GM18511 (cell line): ENCODE measurements at regions not wholly inside any gene's neighbourhood (a gene's known extent, or its start where the extent isn't known, plus 50 kb on each side); places are given as distances from the start of the nearest gene placed in this dataset.
"Not testable (repeated sequence)": the region's sequence is repeated elsewhere in the genome, so short reads cannot be mapped to it uniquely, and the experiment has no call there.

ENCODE experiments used
- ATAC-seq: cut with Tn5 transposase; IDR thresholded peaks from one replicate; pipeline ENCODE4 v1.9.1; 2021; ENCODE audit warnings: mild to moderate bottlenecking, moderate library complexity; ENCODE audit not compliant: unreplicated experiment

GRCh38 chr3:40745381-40746106 lies 220.8 kb downstream of the ZNF621 start:
- ATAC-seq = no peak

DNA sequence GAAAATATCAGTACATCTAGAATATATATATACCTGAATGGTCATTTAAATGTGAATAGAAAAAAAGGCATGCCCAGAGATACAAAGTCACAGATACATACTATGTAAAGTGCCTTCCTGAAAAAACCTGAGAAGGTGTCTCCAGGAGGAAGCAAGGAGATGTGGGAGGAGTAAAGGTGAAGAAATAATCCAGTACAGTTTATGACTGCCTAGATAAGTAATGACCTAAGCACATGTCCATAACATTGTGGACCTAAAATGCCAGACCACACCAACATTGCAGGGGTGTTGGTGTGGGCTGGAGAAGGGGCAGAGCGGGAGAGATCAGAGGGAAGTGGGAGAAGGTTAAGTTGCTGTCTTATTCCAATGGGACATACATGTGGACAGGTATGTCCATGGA lies 226.9 kb downstream of the ZNF621 start:
- ATAC-seq = no peak

DNA sequence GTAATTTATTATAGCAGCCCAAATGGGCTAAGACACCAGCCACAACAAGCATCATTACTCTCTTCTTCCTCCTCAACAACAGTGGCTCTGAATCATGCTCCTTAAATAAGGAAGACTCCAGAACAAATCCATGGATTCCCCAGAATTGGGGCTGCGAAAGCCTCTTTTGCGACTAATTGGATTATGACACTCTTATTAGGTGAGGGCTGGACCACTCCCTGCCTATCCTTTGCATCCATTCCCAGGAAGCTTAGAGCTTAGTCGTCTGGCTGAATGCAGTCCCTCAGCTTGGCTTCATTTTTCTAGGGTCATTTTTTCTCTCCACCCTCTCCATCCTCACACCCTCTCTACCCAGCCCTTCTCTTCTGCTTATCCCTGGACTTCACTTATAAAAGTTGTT lies 227.7 kb downstream of the ZNF621 start:
- ATAC-seq = no peak

DNA sequence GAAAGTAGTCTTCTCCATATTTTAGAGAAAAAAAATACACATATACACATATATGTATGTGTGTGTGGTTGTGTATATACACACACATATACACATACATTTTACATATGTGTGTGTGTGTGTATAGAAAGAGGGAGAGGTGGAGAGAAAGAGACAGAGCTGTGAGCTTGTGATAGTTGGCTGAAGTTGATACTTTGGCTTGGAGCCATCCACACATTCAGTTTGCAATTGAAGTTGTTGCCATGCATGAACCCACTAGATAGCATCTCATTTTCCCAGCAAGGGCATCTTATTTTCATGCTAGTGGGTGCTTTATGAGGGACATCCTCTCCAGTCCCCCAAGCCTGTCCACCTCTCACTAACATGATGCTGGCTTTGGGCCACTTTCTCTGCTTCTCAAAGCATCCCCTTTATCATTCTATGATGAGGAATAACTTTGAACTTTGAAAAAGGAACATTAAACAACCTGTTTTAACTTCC lies 228.6 kb downstream of the ZNF621 start:
- no peak for ATAC-seq

- no peak for ATAC-seq
Observed at GRCh38 chr3:40753951-40754350, 229.2 kb downstream of the ZNF621 start.

GRCh38 chr3:40754994-40755393 lies 230.2 kb downstream of the ZNF621 start:
- ATAC-seq = no peak

DNA sequence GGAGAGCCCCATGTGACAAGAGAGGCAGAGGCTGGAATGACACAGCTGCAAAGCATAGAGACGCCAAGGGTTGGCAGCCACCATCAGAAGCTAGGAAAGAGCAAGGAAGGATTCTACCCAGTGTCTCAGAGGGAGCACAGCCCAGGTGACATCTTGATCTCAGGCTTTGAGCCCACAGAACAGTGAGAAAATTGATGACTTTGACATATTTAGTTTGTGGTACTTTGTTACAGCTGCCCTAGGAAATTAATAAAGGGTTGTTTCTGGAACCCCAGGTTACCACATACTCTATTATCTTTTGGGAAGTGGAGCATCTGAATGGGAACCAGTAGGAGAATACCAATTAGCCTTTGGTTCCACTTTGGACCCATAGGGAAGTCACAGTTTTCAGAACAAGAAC lies 231.7 kb downstream of the ZNF621 start:
- ATAC-seq = no peak

GRCh38 chr3:40762771-40763170 lies 238.0 kb downstream of the ZNF621 start:
- ATAC-seq = not testable (repeated sequence)

GRCh38 chr3:40763807-40764206 lies 239.0 kb downstream of the ZNF621 start:
- no peak for ATAC-seq

DNA sequence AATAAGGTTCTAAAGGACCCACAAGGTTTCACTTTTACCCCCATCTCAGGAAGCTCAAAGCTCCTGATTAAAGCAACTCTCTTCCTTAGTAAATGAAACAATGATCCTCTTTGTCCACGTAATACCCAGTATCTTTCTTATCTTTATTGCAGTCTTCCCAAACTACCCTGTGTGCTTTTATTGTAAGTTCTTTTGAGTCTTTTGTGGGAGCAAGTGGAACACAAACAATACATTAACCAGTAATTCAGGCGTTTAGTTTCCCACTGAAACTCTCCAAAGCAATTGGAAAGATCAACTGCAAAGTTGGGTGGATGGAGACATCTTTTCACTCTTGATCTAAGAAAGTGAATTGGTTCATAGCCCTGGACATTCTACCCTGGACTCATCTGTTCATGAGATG lies 240.0 kb downstream of the ZNF621 start:
- ATAC-seq = no peak

DNA sequence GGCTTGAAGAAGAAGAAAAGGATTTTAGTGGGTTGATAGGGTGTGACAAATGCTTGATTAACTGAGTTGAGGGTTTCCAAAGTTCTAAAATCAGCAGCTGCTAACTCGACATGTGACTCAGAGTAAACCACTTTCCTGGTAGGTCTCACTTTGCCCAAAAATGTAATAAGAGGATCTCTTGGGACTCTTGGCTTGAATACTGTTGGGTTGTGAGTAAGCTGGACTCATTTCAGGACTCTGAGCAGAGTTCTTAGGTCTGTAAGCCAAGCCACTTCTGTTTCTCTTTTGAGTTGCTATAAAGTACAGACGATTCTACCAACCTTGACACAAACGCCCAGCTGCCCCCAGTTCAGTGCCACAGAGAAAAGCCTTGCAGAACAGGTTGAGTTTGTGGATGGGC lies 241.1 kb downstream of the ZNF621 start:
- ATAC-seq = peak; percentile 70

DNA sequence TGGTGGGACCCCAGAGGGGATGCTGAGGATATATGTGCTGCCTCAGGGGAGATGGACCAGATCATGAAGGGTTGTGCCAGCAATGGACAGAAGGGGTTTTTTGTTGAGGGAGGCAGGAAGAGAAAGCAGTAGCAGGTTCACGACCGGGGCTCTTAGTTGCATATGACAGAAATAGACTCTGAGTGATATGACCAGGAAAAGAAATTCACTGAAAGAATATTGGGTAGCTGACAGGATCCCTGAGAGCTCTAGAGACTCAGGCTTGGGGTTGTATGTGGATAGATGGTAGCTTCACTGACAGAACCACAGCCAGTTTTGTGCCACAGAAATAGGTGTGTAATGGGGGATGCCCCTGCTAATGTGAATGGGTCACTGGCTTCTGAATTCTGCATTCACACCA lies 241.6 kb downstream of the ZNF621 start:
- ATAC-seq = peak; percentile 62

GRCh38 chr3:40768046-40768445 lies 243.3 kb downstream of the ZNF621 start:
- no peak for ATAC-seq

- ATAC-seq = no peak
Observed at GRCh38 chr3:40768536-40768935, 243.8 kb downstream of the ZNF621 start.

- ATAC-seq = no peak
Observed at GRCh38 chr3:40770061-40770460, 245.3 kb downstream of the ZNF621 start.

GRCh38 chr3:40771112-40771511 lies 246.4 kb downstream of the ZNF621 start:
- ATAC-seq = no peak

GRCh38 chr3:40779039-40779438 lies 254.3 kb downstream of the ZNF621 start:
- no peak for ATAC-seq

DNA sequence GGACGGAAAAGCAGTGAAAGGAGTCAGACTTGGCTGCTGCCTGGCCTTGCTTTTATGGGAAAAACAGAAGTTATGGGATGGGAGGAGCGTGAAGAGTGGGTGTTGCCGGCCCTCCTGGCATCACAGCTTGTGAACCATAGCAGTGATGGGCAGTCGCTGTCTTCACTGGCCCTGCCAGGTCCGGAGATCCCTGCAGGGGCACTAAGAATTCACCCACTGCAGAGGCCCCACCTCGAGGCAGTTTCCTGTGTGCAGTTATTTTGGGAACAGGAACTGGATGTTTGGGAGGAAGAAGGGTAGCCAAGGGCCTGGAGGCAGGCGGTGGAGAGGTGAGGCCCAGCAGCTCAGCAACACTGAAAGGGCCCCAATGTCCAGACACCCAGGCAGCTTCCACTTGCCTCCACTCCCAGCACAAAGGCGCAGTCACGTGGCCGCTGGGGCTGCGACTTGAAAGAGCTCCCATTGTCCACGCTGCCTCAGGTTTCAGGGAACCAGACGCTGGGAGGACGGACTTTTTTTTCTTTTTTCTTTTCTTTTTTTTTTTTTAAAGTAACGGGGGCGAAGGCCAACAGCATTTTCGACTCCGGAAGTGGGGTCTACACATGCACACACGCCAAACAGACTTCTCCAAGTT lies 255.6 kb downstream of the ZNF621 start:
- no peak for ATAC-seq

- no peak for ATAC-seq
Observed at GRCh38 chr3:40780925-40781406, 256.2 kb downstream of the ZNF621 start.

GRCh38 chr3:40782111-40782721 lies 257.5 kb downstream of the ZNF621 start:
- peak; percentile 52 for ATAC-seq

- no peak for ATAC-seq
Observed at GRCh38 chr3:40790746-40791145, 266.0 kb downstream of the ZNF621 start.

GRCh38 chr3:40793730-40794129 lies 269.0 kb downstream of the ZNF621 start:
- no peak for ATAC-seq
